Panc1 (cell line): ENCODE measurements at regions not wholly inside any gene's neighbourhood (a gene's known extent, or its start where the extent isn't known, plus 50 kb on each side); places are given as distances from the start of the nearest gene placed in this dataset.

Experiments
- CTCF ChIP-seq: fragments of 450-650 bp; IDR thresholded peaks from 2 replicates; pipeline ENCODE4 v1.5.1; 2017; ENCODE audit warnings: mild to moderate bottlenecking
- POLR2AphosphoS5 ChIP-seq: IDR thresholded peaks from 2 replicates; pipeline ENCODE4 v1.6.1; 2012; ENCODE audit warnings: mild to moderate bottlenecking, low read depth, low read length, moderate library complexity
- REST ChIP-seq, 2 experiments: IDR thresholded peaks; 2 replicates each; pipeline ENCODE4 v1.6.1; 2011 to 2012; ENCODE audit warnings: low read depth in 2 of 2, control low read depth in 1 of 2, low read length in 1 of 2, mild to moderate bottlenecking in 1 of 2, moderate library complexity in 1 of 2; ENCODE audit not compliant: insufficient read depth in 1 of 2

- TF ChIP-seq CTCF (no peak), POLR2AphosphoS5 (no peak), REST (IDR thresholded peaks at IDR 0.05; ENCODE audit: insufficient read depth in 1 of 2, low read depth in 2 of 2, low read length in 1 of 2) (no peak)
Measured at GRCh38 chr5:105670596-105670995, 2000.1 kb downstream of the EFNA5 start.
